ENCODE measurements at regions not wholly inside any gene's neighbourhood (a gene's known extent, or its start where the extent isn't known, plus 50 kb on each side); places are given as distances from the start of the nearest gene placed in this dataset.

DNA sequence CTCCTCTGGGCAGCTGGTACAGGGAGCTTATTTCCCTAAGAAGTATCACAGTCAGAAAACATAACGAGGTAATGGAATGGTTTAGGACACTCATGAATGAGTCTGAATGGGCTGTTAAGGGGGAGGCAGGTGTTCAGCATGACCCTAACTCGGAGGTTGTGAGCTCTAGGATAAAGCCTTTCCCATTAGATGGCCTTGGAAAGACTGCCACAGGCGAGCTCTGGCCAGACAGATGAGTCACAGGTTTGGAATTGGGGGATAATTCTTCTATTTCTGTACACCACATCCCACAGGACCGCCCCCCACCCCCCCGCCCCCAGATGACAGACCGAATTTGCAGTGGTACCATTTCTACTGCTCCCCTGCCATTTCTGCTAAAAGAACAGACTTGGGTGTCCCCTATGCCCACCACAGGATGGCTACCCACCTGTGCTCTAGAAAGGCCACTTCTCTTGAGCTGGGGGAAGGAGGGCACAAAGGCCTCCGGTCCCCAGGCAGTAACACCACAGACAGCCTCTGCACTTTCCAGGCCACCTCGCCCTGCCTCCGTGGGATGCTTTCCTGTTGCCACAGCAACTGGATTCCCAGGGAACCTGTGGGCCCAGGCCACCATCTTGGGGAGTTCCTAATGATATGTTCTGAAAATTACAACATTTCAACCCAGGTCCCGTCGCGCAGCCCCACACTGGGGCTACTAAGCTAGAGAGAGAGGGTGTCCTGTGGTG is 76.7 kb downstream of the TRIM29 start:
- Histone ChIP-seq H3K4me2 (ENCODE audit: low read length) (no peak overlapping the region), H4K20me1 (ENCODE audit: control insufficient read depth, insufficient read depth, low read depth, low read length) (no peaks in the 10 kb centered on the region), H3F3A (ENCODE audit: control insufficient read depth, insufficient read depth) (no peaks in the 10 kb centered on the region), H3K27ac (ENCODE audit: low read depth, low read length) (no peak overlapping the region), H3K9me3 (ENCODE audit: control insufficient read depth, insufficient read depth, low read length) (no peaks in the 10 kb centered on the region), H3K27me3 (ENCODE audit: control insufficient read depth, low read length) (peaks cover 10% of the 10 kb centered on the region; the same call in 1 of the 2 replicates), H3K36me3 (ENCODE audit: control insufficient read depth, low read length) (no peaks in the 10 kb centered on the region), H3K79me2 (ENCODE audit: control insufficient read depth, low read length) (no peaks in the 10 kb centered on the region), H3K4me3 (ENCODE audit: low read length) (no peak overlapping the region), H3K9me2 (replicated peaks; ENCODE audit: control insufficient read depth, low read length) (no peaks in the 10 kb centered on the region), H3K4me1 (ENCODE audit: control insufficient read depth, low read length) (no peaks in the 10 kb centered on the region)
- TF ChIP-seq EZH2phosphoT487 (IDR thresholded peaks at IDR 0.05; ENCODE audit: borderline replicate concordance, low read length) (no peak), CTCF (IDR thresholded peaks at IDR 0.05; ENCODE audit: low read depth, low read length, poor library complexity, severe bottlenecking) (no peak)

DNA sequence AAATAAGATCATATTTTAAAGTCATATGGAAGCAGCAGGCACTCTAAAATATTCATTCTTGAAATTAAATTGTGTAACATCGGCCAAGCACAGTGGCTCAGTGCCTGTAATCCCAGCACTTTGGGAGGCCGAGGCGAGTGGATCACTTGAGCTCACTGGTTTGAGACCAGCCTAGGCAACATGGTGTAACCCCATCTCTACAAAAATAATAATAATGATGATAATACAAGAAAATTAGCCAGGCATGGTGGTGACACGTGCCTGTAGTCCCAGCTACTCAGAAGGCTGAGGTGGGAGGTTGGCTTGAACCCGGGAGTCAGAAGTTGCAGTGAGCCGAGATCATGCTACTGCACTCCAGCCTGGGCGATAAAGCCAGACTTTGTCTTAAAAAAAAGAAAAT is 77.4 kb downstream of the TRIM29 start:
- Histone ChIP-seq H3K4me3 (ENCODE audit: low read length) (no peak overlapping the region), H3K9me2 (replicated peaks; ENCODE audit: control insufficient read depth, low read length) (no peaks in the 10 kb centered on the region), H3K27ac (ENCODE audit: low read depth, low read length) (no peak overlapping the region), H3K4me2 (ENCODE audit: low read length) (no peak overlapping the region), H4K20me1 (ENCODE audit: control insufficient read depth, insufficient read depth, low read depth, low read length) (no peaks in the 10 kb centered on the region), H3K27me3 (ENCODE audit: control insufficient read depth, low read length) (peaks cover 10% of the 10 kb centered on the region; the same call in 1 of the 2 replicates), H3K4me1 (ENCODE audit: control insufficient read depth, low read length) (no peaks in the 10 kb centered on the region), H3K36me3 (ENCODE audit: control insufficient read depth, low read length) (no peaks in the 10 kb centered on the region), H3F3A (ENCODE audit: control insufficient read depth, insufficient read depth) (no peaks in the 10 kb centered on the region), H3K9me3 (ENCODE audit: control insufficient read depth, insufficient read depth, low read length) (no peaks in the 10 kb centered on the region), H3K79me2 (ENCODE audit: control insufficient read depth, low read length) (no peaks in the 10 kb centered on the region)
- TF ChIP-seq EZH2phosphoT487 (IDR thresholded peaks at IDR 0.05; ENCODE audit: borderline replicate concordance, low read length) (no peak), CTCF (IDR thresholded peaks at IDR 0.05; ENCODE audit: low read depth, low read length, poor library complexity, severe bottlenecking) (no peak)

DNA sequence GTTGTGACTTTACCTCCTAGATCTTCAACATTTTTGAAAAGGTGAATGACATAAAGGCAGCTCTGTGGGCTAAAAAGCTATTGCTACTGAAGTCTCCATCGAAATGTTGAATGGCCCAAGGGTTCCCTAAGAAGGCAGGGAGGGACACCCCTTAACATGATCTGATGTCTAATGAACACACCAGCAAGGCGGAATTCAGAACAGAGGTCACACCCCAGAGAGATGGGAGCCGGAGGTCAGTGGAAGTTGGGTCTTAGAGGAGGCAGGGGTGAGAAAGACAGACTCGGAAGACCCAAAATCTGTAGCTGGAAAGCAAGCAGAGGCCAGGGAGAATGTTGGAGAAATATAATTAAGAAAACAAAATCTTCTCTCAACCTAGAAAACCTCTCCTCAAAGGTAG is 79.0 kb downstream of the TRIM29 start:
- no peaks in the 10 kb centered on the region for H3K9me3 ChIP-seq (ENCODE audit: control insufficient read depth, insufficient read depth, low read length)
- no peaks in the 10 kb centered on the region for H3K9me2 ChIP-seq (replicated peaks; ENCODE audit: control insufficient read depth, low read length)
- H3K4me1 ChIP-seq (ENCODE audit: control insufficient read depth, low read length), result no peaks in the 10 kb centered on the region
- no peak overlapping the region for H3K27ac ChIP-seq (ENCODE audit: low read depth, low read length)
- TF ChIP-seq EZH2phosphoT487 (IDR thresholded peaks at IDR 0.05; ENCODE audit: borderline replicate concordance, low read length), result no peak
- no peak for TF ChIP-seq CTCF (IDR thresholded peaks at IDR 0.05; ENCODE audit: low read depth, low read length, poor library complexity, severe bottlenecking)
- H4K20me1 ChIP-seq (ENCODE audit: control insufficient read depth, insufficient read depth, low read depth, low read length), result no peaks in the 10 kb centered on the region
- H3K4me3 ChIP-seq (ENCODE audit: low read length), result no peak overlapping the region
- H3K27me3 ChIP-seq (ENCODE audit: control insufficient read depth, low read length), result peaks cover 13% of the 10 kb centered on the region
- no peaks in the 10 kb centered on the region for H3K36me3 ChIP-seq (ENCODE audit: control insufficient read depth, low read length)
- no peaks in the 10 kb centered on the region for H3K79me2 ChIP-seq (ENCODE audit: control insufficient read depth, low read length)
- no peak overlapping the region for H3K4me2 ChIP-seq (ENCODE audit: low read length)
- H3F3A ChIP-seq (ENCODE audit: control insufficient read depth, insufficient read depth), result no peaks in the 10 kb centered on the region
